ENCODE measurements at regions not wholly inside any gene's neighbourhood (a gene's known extent, or its start where the extent isn't known, plus 50 kb on each side); places are given as distances from the start of the nearest gene placed in this dataset.

DNA sequence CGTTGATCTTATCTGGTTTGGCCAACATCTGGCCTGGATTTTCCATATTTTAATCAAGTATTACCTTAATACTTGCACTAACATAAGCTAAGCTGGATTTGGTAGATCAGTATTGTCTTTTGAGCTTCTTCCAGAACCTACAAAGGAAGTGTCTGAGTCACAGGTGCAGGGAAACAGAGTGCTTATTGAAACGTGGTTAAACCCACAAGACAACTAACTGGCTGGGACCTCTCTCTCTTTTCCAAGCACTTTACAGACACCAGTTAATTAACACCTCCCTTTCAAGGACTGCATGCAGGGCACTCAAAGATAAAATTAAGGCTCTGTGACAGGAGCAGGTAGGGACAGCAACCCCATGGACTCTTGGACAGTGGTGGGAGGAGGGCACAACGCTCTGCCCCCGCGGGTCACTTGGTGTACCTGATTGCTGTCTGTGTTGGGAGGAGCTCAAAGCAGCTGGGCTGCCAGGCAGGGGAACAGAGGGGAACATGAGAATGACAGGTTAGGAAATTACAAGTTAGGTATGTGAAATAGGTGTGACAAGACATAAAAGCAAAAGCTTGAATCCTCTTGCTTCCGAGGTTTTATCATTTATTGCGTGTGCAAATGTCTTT, 133.7 kb upstream of the MON1B start:
- peaks cover 5 to 12% (median 10%) of the 10 kb centered on the region in 3 donors for H3K9me3 Mint-ChIP-seq
- no peaks in the 10 kb centered on the region for H3K36me3 Mint-ChIP-seq
- no peak overlapping the region for H3K27ac Mint-ChIP-seq
- H3K4me1 Mint-ChIP-seq: peaks cover 0 to 10% (median 8%) of the 10 kb centered on the region in 3 donors
- peaks cover 1% of the 10 kb centered on the region for H3K27me3 Mint-ChIP-seq
- no peak overlapping the region for H3K4me3 Mint-ChIP-seq

DNA sequence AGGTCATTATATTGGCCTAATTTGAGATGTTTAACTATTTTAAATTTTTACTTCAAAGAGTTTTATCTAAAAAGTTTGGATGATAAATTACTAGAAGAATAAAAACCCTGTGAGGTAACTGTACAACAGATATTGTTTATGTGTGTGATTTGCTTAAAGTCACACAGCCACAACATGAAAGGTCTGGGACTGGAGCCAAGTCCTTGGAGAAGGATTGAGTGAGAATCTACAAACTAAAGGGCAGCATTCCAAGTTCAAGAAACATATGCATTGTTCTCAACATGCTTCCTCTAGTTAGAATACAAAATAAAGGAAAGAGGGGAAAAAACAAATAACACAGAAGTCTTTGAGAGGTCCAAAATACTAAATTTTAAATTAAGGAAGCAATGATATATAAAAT, 131.5 kb upstream of the MON1B start:
- Mint-ChIP-seq H3K9me3 (peaks cover 5 to 11% (median 10%) of the 10 kb centered on the region in 3 donors), H3K27ac (no peak overlapping the region), H3K4me3 (no peak overlapping the region), H3K4me1 (peaks cover 0 to 20% (median 17%) of the 10 kb centered on the region in 3 donors), H3K27me3 (peaks cover 4% of the 10 kb centered on the region), H3K36me3 (no peaks in the 10 kb centered on the region)

DNA sequence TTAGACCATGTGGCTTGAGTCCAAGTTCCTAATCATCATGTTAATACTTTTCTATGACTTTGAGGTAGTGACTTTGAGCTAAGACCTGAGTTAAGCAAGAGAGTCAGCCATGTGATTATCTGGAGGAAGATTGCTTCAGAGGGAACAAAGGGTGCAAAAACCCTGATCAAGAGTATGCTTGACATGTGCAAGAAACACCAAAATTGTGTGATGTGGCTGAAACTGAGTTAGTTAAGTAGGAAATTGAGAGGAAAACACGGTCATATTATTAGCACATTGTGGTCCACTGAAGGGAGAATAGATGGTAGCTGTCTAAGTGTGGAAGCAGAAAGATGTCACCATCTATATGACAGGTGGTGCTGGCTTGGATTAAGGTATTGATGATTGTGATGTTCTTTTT, 130.4 kb upstream of the MON1B start:
- Mint-ChIP-seq H3K36me3 (no peaks in the 10 kb centered on the region), H3K4me1 (peaks cover 0 to 13% (median 11%) of the 10 kb centered on the region in 3 donors), H3K27me3 (peaks cover 5% of the 10 kb centered on the region), H3K9me3 (peaks cover 2 to 4% (median 3%) of the 10 kb centered on the region in 3 donors), H3K27ac (no peak overlapping the region), H3K4me3 (no peak overlapping the region)

DNA sequence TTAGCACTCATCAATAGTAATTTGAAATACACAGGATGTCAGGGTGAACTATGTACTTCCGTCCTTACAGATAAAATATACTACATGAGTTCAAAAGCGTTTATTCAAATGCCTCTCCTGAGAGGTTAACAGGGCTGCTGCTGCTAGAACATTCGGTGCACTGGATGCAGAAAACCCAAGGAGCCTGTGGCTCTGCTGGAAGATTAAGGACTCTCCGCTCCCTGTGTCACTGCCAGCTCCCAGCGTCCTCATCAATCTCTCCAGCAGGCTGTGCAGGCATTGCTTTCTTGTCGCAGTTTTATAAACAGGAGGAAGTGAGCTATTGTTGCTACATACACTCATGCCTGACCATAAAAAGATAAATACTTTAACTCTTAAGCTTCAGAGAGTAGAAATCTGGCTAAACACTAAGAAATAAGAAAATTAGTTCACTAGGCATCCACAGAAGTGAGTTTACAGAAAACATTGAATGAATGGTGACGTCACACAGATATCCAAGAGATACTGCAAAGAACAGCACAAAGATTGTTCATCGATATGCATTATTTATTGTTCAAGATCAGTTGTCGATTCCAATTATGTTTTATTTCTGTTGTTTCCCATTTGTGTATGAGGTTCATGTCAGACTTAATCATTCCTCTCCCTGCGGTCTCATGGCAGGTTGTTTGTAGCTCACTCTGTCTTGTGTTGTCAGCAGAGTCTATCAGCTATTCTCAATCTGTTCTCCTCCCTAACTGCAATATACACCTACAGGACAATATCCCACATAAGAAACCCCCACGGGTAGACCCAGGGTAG, 127.9 kb upstream of the MON1B start:
- Mint-ChIP-seq H3K27ac (peak overlapping the region in 1 of 3 donors; percentile 49), H3K4me1 (peaks cover 6 to 33% (median 14%) of the 10 kb centered on the region in 3 donors), H3K27me3 (peaks cover 5% of the 10 kb centered on the region), H3K9me3 (peaks cover 0 to 2% (median 0%) of the 10 kb centered on the region in 3 donors), H3K4me3 (peak overlapping the region in 2 of 4 donors; percentile 69 to 75), H3K36me3 (no peaks in the 10 kb centered on the region)

DNA sequence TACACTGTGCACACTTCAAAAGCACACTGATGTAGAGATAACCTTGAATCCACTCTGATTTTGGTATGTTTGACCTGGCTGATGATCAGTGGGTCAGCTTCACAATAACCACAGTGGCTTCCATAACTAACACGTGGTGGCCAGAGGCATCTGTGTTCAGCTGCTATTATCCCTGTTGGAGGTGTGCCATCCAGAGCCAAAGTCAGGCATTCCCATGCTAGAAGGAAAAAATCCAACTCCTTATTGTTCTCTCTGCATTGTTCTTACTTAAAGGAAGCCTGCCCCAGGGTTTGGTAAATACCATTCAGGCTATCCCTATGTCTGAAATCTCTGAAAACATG, 127.3 kb upstream of the MON1B start:
- Mint-ChIP-seq H3K4me1 (peaks cover 6 to 38% (median 14%) of the 10 kb centered on the region in 3 donors), H3K36me3 (no peaks in the 10 kb centered on the region)

DNA sequence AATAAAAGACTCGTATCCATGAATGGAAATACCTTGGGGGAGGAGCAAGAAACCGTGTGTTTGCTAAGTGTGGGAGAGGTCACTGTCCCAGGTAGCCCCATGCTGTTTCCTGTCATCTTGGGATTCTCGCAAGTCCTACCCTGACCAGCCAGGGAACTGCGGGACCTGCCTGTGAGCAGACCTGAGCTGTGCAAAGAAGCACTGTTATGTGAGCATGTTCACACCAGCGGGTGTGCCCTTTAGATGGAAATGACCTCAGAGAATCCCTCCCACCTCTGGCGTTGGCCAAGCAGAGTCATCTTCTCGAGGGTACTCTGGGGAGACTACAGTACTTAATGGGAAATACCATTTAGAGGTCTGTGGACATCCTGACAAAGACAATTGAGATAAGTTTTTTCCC, 127.0 kb upstream of the MON1B start:
- Mint-ChIP-seq H3K36me3 (no peaks in the 10 kb centered on the region), H3K27me3 (peaks cover 5% of the 10 kb centered on the region), H3K27ac (no peak overlapping the region), H3K4me3 (no peak overlapping the region), H3K4me1 (peaks cover 6 to 39% (median 14%) of the 10 kb centered on the region in 3 donors), H3K9me3 (peaks cover 0 to 2% (median 0%) of the 10 kb centered on the region in 3 donors)

More for the DNA sequence above, 127.3 kb upstream of the MON1B start:
- H3K27ac Mint-ChIP-seq: peak overlapping the region in 1 of 3 donors; percentile 49
- peaks cover 0 to 2% (median 0%) of the 10 kb centered on the region in 3 donors for H3K9me3 Mint-ChIP-seq
- H3K27me3 Mint-ChIP-seq: peaks cover 5% of the 10 kb centered on the region
- H3K4me3 Mint-ChIP-seq: no peak overlapping the region

DNA sequence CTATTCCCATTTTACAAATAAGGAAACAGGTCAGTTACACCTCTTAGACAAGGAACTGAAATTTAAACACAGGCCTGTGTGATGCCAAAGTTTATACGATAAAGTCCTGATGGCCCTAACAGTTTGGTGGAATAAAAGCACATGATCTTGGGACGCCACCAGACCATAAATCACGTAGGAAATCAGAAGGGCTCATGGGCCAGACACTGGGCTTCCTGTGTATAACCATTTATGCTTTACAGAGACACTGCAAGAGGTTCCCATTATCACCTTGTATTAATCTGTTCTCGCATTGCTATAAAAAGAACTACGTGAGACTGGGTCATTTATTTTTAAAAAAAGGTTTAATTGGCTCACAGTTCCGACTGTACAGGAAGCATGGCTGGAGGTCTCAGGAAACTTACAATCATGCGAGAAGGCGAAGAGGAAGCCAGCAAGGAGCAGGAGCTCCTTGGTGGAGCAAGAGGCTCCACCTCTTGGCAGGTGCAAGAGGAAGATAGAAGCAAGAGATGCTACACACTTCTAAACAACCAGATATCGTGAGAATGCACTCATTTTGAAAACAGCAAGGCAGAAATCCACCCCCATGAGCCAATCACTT, 124.0 kb upstream of the MON1B start:
- Mint-ChIP-seq H3K27me3 (peaks cover 5% of the 10 kb centered on the region), H3K9me3 (peaks cover 0 to 2% (median 0%) of the 10 kb centered on the region in 3 donors), H3K36me3 (peaks cover 3% of the 10 kb centered on the region), H3K4me1 (peaks cover 6 to 46% (median 14%) of the 10 kb centered on the region in 3 donors), H3K4me3 (peak overlapping the region in 1 of 4 donors; percentile 51), H3K27ac (peak overlapping the region in 2 of 3 donors; percentile 1 to 47)

DNA sequence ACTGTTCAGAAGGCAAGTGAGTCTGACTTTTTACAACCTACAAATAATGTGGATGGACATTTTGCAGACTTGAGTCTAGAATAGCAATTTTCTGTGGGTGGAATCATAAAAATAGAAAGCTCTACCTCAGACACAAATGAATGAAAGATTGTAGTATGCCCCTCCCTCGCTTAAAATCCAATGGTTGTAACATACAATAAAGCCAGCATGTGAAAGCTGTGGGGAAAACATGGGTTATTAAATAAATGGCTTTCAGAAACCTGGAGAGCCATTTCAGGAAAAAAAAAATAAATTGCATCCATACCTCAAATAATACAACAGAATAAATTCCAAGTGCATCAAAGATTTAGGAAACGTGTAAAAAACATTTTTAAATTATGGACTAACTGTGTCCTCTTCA, 123.1 kb upstream of the MON1B start:
- peaks cover 3% of the 10 kb centered on the region for H3K36me3 Mint-ChIP-seq
- peaks cover 5% of the 10 kb centered on the region for H3K27me3 Mint-ChIP-seq
- H3K4me3 Mint-ChIP-seq: no peak overlapping the region
- peaks cover 6 to 41% (median 7%) of the 10 kb centered on the region in 3 donors for H3K4me1 Mint-ChIP-seq
- H3K9me3 Mint-ChIP-seq: peaks cover 0 to 2% (median 0%) of the 10 kb centered on the region in 3 donors
- H3K27ac Mint-ChIP-seq: no peak overlapping the region

DNA sequence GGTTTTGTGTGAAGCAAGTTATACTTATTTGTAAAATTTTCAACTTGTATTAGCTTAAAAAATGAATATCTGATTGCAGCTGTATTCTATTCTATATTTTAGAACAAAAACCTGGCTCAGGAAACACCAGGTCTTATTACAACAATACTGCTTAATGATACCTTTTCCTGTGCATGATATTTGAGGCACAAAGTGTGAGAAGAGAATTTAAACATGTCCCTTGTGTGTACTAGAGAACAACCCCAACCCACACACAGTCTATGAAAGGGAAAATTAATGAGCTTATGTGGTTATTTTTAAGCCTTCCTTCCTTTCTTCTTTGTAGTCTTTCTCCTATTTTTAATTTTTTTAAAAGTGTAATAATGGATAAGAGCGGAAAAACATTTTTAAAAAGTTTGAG, 122.6 kb upstream of the MON1B start:
- H3K27me3 Mint-ChIP-seq: peaks cover 4% of the 10 kb centered on the region
- peaks cover 3% of the 10 kb centered on the region for H3K36me3 Mint-ChIP-seq
- peaks cover 4 to 36% (median 6%) of the 10 kb centered on the region in 3 donors for H3K4me1 Mint-ChIP-seq
- peaks cover 0 to 2% (median 0%) of the 10 kb centered on the region in 3 donors for H3K9me3 Mint-ChIP-seq
- H3K4me3 Mint-ChIP-seq: no peak overlapping the region
- H3K27ac Mint-ChIP-seq: no peak overlapping the region

DNA sequence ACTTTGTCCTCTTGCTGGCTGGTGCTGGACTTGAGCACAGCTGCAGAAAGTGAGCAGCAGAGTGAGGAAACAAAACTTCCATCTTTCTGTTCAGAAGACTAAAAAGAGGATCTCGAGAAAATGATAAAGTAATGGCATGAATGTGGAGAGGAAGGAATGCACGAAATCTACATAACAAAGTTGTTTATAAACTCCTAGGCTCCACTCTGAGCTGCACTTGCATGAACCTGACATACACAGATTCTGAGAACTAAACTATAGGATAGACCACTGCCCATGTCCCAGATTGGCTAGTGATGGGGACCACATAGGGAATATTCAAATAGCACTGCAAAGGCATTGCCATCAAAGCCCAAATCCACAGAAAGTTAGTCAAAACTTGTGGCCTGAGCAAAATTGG, 121.1 kb upstream of the MON1B start:
- Mint-ChIP-seq H3K9me3 (no peaks in the 10 kb centered on the region), H3K27ac (no peak overlapping the region), H3K4me1 (peaks cover 4 to 35% (median 6%) of the 10 kb centered on the region in 3 donors), H3K4me3 (no peak overlapping the region), H3K27me3 (no peaks in the 10 kb centered on the region), H3K36me3 (peaks cover 3% of the 10 kb centered on the region)

DNA sequence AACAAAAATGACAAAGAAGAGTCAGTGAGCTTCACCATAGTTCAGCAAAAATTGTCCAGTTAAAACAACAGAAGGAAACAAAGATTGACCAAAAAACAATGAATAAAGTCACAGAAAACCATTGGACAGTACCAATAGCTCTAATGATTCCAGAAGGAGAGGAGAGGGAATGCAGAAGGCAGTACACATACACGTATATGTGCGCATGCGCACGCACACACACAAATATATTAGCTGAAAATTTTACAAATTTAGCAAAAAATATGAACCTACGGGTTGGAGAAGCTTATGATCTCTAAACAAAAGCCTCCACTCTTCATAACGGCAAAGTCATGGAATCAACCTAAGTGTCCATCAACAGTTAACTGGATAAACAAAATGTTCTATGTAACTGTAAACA, 120.3 kb upstream of the MON1B start:
- no peak overlapping the region for H3K4me3 Mint-ChIP-seq
- no peaks in the 10 kb centered on the region for H3K27me3 Mint-ChIP-seq
- no peak overlapping the region for H3K27ac Mint-ChIP-seq
- H3K36me3 Mint-ChIP-seq: peaks cover 3% of the 10 kb centered on the region
- H3K9me3 Mint-ChIP-seq: no peaks in the 10 kb centered on the region
- peaks cover 4 to 35% (median 6%) of the 10 kb centered on the region in 3 donors for H3K4me1 Mint-ChIP-seq

DNA sequence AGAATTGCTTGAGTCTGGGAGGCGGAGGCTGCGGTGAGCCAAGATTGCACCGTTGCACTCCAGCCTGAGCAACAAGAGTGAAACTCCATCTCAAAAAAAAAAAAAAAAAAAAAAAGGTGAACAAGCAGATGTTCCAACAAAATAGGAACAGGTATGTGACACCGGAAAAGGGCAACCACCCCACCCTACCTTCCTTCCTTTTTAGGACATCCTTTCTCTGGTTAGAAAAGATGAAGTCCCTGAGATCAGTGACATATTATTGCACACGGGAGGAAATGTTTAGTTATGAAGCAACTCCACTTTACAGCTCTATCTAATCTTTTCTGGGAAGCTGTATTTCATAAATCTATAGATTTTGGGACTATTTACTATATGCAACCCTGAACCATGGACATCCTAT, 114.2 kb upstream of the MON1B start:
- H3K4me3 Mint-ChIP-seq: no peak overlapping the region
- no peak overlapping the region for H3K27ac Mint-ChIP-seq
- no peaks in the 10 kb centered on the region for H3K36me3 Mint-ChIP-seq
- H3K9me3 Mint-ChIP-seq: no peaks in the 10 kb centered on the region
- no peaks in the 10 kb centered on the region for H3K27me3 Mint-ChIP-seq
- H3K4me1 Mint-ChIP-seq: peaks cover 0 to 24% (median 13%) of the 10 kb centered on the region in 3 donors

DNA sequence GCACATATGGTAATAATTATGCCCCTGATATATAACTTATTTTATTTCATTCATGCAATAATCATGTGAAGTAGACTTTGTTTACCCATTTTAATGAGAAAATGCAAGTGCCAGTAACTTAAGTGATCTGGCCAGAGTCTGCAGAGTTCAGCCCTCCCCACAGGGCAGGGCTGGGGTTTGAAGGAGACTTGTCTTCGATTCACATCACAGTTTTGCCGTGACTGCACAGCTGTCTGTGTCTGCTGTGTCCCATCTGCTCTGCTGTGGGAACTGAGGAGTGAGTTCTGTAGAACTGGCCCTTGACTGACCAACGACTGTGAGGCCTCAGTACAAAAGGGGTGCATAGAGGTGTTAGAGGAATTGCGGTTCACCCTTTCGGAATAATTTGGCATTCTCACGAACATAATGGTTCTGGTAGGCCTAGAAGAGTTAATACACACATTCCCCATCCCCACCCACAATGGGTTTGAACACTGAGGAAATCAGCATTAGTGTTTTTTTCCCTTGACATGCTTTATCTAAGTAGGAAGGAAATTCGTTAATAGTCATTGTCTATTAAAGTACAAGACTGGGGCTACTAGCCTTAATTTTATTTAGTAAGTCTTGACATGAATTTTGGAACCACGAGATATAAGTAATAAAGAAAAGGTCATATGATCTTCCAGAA, 113.6 kb upstream of the MON1B start:
- Mint-ChIP-seq H3K9me3 (no peaks in the 10 kb centered on the region), H3K4me3 (no peak overlapping the region)

DNA sequence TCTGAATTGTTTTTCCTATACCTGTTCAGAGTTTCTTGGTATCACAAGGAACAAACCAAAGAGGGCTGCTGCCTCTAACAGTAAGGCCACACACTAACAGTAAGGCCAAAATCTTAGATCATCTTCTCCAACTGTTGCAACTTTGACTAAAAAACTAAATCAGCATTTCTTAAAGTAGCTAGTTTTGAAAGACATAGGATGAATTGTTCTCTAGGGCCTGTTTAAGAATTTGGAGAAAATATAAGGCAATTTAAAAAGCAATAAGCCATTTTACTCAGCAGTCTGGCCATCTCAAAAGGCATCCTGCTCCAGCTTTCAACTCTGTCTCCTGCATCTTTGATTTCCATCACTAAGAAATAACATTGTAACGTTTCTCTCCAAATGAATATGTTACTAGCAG, 105.0 kb upstream of the MON1B start:
- no peaks in the 10 kb centered on the region for H3K4me1 Mint-ChIP-seq
- H3K27ac Mint-ChIP-seq: no peak overlapping the region
- H3K36me3 Mint-ChIP-seq: no peaks in the 10 kb centered on the region
- H3K27me3 Mint-ChIP-seq: no peaks in the 10 kb centered on the region
- H3K4me3 Mint-ChIP-seq: no peak overlapping the region
- peaks cover 0 to 4% (median 0%) of the 10 kb centered on the region in 3 donors for H3K9me3 Mint-ChIP-seq

More for the DNA sequence above, 113.6 kb upstream of the MON1B start:
- Mint-ChIP-seq H3K27ac (no peak overlapping the region), H3K36me3 (no peaks in the 10 kb centered on the region), H3K27me3 (no peaks in the 10 kb centered on the region), H3K4me1 (peaks cover 0 to 24% (median 13%) of the 10 kb centered on the region in 3 donors)

DNA sequence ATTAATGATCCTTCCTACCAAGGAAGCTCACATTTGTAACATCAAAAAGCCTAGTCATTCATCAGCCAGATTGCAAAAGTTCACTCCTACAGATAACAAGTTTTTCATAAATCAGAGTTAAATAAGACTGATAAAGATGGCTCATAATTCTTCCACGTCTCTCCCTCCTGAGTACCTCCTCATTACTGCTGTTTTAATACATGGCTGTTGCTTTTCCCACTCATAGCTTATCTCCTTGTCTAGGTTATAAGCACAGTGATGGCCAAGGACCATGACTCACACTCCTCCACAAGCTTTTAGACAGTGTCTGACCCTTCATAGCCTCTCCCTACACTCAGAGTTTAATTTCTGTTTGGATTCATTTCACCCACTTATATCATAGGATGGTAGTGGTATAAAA, 100.9 kb upstream of the MON1B start:
- H3K4me1 Mint-ChIP-seq: peaks cover 0 to 5% (median 0%) of the 10 kb centered on the region in 3 donors
- peaks cover 0 to 4% (median 0%) of the 10 kb centered on the region in 3 donors for H3K9me3 Mint-ChIP-seq
- no peaks in the 10 kb centered on the region for H3K36me3 Mint-ChIP-seq
- no peak overlapping the region for H3K4me3 Mint-ChIP-seq
- H3K27ac Mint-ChIP-seq: no peak overlapping the region
- no peaks in the 10 kb centered on the region for H3K27me3 Mint-ChIP-seq

Data from IgD-negative memory B cell (primary cell).